Astrocyte (in vitro differentiated cells and primary cell): ENCODE measurements at regions not wholly inside any gene's neighbourhood (a gene's known extent, or its start where the extent isn't known, plus 50 kb on each side); places are given as distances from the start of the nearest gene placed in this dataset.

Experiments
- EZH2 ChIP-seq: IDR thresholded peaks from 2 replicates; pipeline ENCODE4 v1.6.1; 2012; ENCODE audit warnings: mild to moderate bottlenecking, low read length, inconsistent platforms; ENCODE audit not compliant: insufficient read depth
- TF ChIP-seq, protein P1 (sequence below): IDR thresholded peaks from 2 replicates; pipeline ENCODE4 v1.5.1; 2011; ENCODE audit warnings: low read depth, mild to moderate bottlenecking, inconsistent platforms, low read length, moderate library complexity; ENCODE audit not compliant: insufficient read depth

DNA sequence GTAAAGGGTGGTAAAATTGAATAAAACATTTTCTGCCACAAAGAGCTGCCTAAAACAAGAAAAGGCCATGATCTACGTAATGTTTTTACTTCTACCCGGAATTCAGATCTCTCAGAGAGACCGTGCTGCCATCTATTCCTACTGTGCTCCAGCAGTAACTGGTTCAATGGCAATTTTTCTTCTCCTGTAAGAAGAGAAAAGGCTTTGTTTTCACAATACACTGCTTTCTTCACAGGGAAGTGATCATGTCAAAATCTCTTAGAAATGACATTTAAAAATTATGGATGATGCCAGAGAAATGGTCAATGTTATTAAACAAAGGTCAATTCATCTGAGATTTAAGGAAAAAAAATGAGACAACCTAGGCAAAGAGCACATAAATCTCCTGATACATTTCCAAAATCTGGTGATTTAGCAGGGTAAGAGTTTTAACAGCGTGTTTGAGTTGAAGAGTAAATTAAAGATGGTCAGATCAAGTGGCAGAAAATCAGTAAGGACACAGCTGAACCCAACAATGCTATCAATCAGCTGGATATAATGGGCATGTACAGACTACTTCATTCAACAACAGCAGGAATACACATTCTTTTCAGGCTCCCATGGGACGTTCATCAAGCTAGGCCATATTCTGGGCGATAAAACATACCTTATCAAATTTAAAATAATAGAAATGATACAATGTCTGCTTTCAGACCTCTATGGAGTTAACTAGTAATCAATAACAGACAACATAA is 523.1 kb downstream of the CHSY3 start:
- TF ChIP-seq, protein P1, sequence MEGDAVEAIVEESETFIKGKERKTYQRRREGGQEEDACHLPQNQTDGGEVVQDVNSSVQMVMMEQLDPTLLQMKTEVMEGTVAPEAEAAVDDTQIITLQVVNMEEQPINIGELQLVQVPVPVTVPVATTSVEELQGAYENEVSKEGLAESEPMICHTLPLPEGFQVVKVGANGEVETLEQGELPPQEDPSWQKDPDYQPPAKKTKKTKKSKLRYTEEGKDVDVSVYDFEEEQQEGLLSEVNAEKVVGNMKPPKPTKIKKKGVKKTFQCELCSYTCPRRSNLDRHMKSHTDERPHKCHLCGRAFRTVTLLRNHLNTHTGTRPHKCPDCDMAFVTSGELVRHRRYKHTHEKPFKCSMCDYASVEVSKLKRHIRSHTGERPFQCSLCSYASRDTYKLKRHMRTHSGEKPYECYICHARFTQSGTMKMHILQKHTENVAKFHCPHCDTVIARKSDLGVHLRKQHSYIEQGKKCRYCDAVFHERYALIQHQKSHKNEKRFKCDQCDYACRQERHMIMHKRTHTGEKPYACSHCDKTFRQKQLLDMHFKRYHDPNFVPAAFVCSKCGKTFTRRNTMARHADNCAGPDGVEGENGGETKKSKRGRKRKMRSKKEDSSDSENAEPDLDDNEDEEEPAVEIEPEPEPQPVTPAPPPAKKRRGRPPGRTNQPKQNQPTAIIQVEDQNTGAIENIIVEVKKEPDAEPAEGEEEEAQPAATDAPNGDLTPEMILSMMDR, result no peak
- no peak for TF ChIP-seq EZH2
